ENCODE measurements at regions not wholly inside any gene's neighbourhood (a gene's known extent, or its start where the extent isn't known, plus 50 kb on each side); places are given as distances from the start of the nearest gene placed in this dataset.

- no peak for DNase-seq
Observed at GRCh38 chr16:35516551-35516950, 2057.1 kb downstream of the TP53TG3F start.

GRCh38 chr16:35516971-35517370, 2057.6 kb downstream of the TP53TG3F start:
- no peak for DNase-seq

GRCh38 chr16:35523991-35524390, 2064.6 kb downstream of the TP53TG3F start:
- no peak for DNase-seq

GRCh38 chr16:35525979-35526590, 2066.7 kb downstream of the TP53TG3F start:
- DNase-seq, result no peak

GRCh38 chr16:35532576-35532975, 2073.2 kb downstream of the TP53TG3F start:
- DNase-seq, result no peak

GRCh38 chr16:35533683-35534082, 2074.3 kb downstream of the TP53TG3F start:
- no peak for DNase-seq

DNA sequence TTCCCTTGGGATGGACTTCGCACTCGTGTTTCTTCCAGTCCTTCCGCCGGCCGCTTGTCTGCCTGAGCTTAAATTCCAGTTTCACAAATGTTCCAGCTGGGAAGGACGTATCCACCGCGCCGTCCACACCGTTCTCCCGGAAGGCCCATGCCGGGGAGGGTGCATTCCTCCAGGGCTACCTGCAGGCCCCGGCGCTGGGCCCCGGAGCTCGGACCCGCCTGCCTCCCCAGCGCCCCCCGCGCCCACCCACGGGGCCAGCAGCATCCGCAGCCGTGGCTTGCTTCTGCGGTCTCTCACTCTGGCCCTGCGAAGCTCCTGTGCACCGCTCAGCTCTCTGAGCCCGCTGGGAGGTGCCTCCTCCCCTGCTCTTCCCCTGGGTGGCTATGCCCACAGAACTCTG, 2084.1 kb downstream of the TP53TG3F start:
- DNase-seq, result no peak

DNA sequence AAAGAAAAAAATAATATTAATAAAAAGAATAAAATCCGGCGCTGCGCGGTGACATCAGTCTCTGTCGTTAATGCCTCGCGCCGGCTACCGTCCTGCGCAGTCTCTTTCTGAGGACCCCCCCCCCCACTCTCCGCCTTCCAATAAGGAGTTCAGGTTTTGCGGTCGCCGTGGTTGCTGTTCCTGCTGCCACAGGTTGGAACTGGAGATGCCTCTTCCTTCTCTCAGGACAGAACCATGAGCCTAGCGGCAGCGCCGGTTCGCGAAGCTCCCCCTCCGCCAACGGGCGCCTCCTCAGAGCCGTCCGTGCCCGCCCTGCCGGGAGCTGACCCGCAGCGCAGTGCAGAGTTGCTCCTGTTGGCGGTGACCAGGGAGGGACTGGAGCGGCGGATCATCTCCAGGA, 2093.4 kb downstream of the TP53TG3F start:
- DNase-seq, result no peak

DNA sequence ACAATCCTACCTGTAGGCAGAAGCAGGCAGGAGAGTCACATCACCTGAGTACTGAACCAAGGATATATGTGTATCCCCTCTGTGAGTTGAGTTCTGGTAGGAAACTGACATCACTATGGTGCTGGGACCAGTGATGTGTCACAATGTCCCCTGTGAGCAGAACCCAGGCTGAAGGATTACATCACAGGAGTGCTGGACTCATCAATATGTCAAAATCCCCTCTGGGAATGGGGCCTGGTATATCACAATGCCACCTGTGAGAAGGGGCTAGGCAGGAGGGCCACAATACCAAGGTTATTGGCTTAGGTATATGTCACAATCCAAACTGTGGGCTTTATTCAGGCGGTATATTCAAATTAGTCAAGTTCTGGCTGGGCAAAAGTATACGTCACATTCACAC, 2098.3 kb downstream of the TP53TG3F start:
- no peak for DNase-seq

- no peak for DNase-seq
Observed at GRCh38 chr16:35559911-35560636, 2100.7 kb downstream of the TP53TG3F start.

GRCh38 chr16:35560637-35560984, 2101.2 kb downstream of the TP53TG3F start:
- no peak for DNase-seq

DNA sequence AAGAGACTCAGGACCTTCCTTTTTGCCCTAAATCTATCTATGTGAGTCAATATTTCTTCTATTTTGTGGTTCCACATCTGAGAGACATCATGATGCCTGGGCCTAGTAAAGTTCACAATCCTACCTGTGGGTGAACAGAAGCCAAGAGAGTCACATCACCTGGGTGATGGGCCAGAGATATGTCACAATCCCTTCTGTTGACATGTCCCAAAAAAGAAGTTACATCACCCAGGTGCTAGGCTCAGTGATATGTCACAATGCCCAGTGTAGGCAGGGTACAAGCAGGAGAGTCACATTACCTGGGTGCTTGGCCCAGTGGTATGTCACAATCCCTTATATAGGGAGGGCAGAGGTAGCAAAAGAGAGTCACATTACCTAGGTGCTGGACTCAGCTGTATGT, 2101.9 kb downstream of the TP53TG3F start:
- no peak for DNase-seq

- no peak for DNase-seq
Observed at GRCh38 chr16:35562471-35562870, 2103.1 kb downstream of the TP53TG3F start.

DNA sequence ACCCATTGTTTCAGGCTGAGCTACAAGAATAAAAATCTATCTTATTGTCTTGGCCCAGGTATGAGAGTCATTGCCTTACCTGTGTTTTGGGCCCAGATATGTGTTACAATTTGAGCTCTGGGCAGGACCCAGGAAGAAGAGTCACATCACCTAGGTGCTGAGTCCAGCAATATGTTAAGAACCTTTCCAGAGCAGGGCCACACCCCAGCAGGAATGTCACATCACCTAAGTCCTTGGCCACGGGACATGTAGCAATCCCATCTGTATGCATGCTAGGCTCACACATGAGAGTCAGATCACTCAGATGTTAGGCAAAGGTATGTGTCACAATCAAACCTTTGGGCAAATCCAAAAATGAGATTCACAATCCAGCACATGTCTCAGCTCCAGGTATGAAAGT, 2103.5 kb downstream of the TP53TG3F start:
- DNase-seq, result no peak

DNA sequence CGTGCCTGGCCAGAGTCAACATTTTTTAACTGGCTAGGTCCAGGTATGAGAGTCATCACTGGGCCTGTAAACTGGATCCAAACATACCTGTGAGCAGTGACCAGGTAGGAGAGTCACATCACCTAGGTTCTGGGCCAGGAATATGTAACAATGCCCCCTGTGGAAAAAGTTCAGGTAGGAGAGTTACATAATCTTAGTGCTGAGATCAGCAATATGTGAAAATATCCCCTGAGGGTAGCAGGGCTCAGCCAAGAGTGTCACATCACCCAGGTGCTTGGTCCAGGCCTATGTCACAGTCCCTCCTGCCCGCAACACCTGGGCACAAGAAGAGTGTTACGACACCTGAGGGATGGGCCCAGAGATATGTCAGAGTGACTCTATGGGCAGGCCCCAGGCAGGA, 2104.7 kb downstream of the TP53TG3F start:
- DNase-seq, result no peak

GRCh38 chr16:35564889-35565288, 2105.5 kb downstream of the TP53TG3F start:
- DNase-seq, result no peak

DNA sequence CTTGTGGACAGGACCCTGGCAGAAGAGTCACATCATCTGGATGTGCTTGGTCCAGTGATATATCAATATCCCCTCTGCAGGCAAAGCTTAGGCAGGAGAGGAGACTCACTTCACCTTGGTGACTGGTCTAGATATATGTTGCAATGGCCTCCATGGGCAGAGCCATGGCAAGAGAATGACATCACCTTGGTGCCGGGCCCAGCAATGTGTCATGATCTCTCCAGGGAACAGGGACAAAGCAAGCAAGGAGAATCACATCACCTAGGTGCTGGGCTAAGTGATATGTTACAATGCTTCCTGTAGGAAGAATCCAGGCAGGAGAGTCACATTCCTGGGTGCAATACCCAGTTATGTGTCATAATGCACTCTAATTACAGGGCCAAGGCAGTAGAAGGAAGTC, 2106.2 kb downstream of the TP53TG3F start:
- DNase-seq, result no peak

DNA sequence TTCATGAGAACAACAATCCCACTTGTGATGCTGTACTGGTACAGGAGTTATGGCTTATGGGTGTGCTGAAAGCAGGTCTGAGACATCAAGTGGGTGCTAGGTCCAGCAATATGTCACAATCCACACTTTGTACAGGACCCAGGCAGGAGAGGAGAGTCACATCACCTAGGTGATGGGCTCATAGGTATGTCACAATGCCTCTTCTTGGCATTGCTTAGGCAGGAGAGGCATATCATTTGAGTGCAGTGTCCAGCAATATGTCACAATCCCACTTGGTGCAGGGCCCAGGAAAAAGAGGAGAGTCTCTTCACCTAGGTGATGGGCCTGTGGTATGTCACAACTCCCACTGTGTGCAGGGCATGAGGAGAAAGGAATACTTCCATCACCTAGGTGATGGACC, 2110.0 kb downstream of the TP53TG3F start:
- DNase-seq, result no peak

GRCh38 chr16:35570946-35571345, 2111.5 kb downstream of the TP53TG3F start:
- DNase-seq, result no peak

- no peak for DNase-seq
Observed at GRCh38 chr16:35572186-35572585, 2112.8 kb downstream of the TP53TG3F start.

DNA sequence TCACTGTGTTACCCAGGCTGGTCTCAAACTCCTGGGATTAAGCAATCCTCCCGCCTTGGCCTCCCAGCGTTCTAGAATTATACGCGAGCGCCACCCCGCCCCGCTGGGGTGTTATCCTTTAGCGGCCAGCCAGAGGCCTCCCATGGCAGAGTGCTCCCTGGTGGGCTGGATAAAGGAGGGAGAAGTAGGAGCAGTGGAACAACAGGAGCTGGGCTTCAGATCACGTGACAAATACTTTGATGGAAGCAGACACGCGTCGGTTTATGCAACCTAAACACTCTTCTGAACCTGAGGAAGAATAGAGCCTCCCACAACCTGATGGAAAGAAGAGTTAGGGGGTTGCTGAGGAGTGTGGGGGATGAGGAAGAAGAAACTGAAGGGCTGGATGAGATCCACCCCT, 2114.0 kb downstream of the TP53TG3F start:
- DNase-seq, result no peak

DNA sequence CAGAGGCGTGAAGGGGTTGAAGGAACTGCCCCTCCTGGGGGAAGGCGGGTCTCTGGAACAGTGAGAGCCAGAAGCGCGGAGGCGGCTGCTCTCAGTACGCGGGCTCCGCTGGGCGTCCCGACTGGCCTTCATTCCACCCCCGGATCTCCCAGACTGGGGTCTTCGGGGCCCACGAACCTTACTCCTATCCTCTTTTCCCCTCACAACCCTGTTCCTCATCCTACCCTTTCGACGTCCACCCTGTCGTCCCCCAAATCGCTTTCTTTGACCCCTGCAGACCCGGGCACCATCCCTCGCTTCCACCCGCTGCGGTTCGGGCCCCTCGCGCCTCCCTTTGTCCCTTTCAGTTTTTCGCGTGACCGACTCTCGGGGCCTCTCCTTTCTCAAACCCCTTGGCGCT, 2114.6 kb downstream of the TP53TG3F start:
- DNase-seq, result no peak

DNA sequence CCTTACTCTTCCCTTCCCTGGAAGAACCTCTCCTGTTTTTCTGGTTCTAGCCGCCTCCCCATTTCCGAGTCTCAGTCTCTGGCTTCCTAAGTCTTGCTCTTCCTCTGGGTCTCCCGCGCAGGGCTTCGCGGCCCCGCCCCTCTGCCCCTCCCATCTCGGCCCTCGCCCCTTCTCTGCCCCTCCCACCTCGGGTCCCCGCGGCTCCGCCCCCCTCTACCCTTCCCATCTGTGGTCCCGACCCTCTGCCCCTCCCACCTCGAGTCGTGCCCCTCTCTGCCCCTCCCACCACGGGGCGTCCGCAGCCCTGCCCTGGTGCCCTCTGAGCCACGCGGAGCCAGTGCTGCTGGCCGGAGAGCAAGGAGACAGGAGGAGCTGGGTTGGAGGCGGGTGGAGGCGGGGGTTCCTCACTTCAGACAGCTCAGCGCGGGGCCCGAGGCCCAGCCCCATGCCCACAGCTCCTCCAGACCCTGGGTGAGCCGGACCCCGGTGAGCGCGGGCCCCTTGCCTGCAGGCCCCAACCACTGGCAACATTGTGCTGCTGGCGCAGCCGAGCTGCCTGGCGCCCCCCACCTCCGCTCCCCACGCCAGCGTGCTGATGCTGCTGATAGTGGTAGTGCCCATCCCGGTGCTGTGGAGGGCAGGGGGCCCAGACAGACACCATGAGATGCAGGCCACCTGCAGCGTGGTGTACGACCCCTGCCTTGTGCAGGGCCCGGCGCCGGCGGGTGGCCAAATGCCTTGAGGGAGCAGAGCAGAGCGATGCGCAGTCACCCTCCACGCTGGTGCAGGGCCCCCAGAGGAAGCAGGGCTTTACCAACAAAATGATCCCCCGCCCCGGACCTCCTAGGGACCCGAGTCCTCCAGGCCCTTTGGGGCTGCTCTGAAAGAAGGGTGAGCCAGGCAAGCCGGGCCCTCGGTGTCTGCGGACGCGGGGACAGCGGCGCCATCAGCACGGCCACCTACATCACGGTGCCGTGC, 2115.3 kb downstream of the TP53TG3F start:
- no peak for DNase-seq

DNA sequence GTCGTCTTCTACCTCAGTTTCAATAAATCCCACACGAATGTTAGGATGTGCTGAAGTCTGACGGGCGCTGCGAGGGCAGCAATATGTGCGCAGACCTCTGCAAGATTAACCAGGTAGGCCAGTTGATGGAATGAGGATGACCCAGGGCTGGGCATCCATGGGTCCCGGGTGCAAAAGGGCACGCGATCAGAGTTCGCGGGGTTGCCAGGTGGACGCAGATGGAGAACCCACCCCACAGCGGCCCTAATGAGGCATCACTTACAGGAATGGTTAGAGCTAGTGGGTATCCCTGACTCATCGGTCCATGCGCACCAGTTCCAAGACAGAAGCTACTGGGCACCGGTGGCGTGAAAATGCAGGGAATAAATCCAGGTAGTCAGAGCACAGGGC, 2116.0 kb downstream of the TP53TG3F start:
- no peak for DNase-seq

All from KG1 (cell line).